Osteocyte (in vitro differentiated cells): ENCODE measurements at regions not wholly inside any gene's neighbourhood (a gene's known extent, or its start where the extent isn't known, plus 50 kb on each side); places are given as distances from the start of the nearest gene placed in this dataset.

Experiments
- DNase-seq: peaks from one replicate; pipeline ENCODE4 v3.0.0; 2021; ENCODE audit warnings: mixed read lengths; ENCODE audit not compliant: unreplicated experiment; ENCODE audit errors: extremely low spot score
- H3K27ac Mint-ChIP-seq: one replicate; pipeline ENCODE4 v1.8.0; 2021; ENCODE audit warnings: mild to moderate bottlenecking, mixed read lengths; ENCODE audit not compliant: unreplicated experiment
- H3K27me3 Mint-ChIP-seq: one replicate; pipeline ENCODE4 v1.8.0; 2021; ENCODE audit warnings: mixed read lengths; ENCODE audit not compliant: unreplicated experiment
- H3K36me3 Mint-ChIP-seq: one replicate; pipeline ENCODE4 v1.8.0; 2021; ENCODE audit warnings: mixed read lengths; ENCODE audit not compliant: unreplicated experiment
- H3K4me1 Mint-ChIP-seq: one replicate; pipeline ENCODE4 v1.8.0; 2021; ENCODE audit warnings: mixed read lengths; ENCODE audit not compliant: unreplicated experiment
- H3K4me3 Mint-ChIP-seq: one replicate; pipeline ENCODE4 v1.8.0; 2021; ENCODE audit warnings: mild to moderate bottlenecking, moderate library complexity, mixed read lengths; ENCODE audit not compliant: unreplicated experiment
- H3K9me3 Mint-ChIP-seq: one replicate; pipeline ENCODE4 v1.8.0; 2021; ENCODE audit warnings: mixed read lengths; ENCODE audit not compliant: unreplicated experiment
- TF ChIP-seq, protein P1 (sequence below): fragments of 200-600 bp; sonication (generic); IDR thresholded peaks from 2 replicates; pipeline ENCODE4 v1.5.0; 2021; ENCODE audit warnings: antibody characterized with exemption, mild to moderate bottlenecking, moderate library complexity

DNA sequence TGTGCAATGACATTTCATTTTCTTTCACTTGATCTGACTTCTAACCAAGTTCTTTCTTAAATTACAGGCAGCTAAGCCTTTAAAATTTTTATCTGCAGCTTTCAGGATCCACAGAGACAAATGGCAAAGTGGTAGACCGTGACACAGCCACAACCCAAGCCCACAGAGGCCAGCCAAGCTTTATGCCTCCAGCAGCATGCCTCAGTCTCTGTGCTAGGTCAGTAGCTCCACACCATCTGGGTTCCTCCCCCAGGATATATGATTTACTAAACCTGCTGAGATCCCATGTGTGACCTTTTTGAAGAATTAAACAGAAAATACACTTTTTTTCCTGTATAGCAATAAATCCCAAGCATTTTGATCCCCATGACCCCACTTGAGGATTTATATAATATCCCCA is 290.4 kb upstream of the CAND1 start:
- no peak overlapping the region for H3K4me3 Mint-ChIP-seq
- no peaks in the 10 kb centered on the region for H3K4me1 Mint-ChIP-seq
- no peak for DNase-seq
- TF ChIP-seq, protein P1, sequence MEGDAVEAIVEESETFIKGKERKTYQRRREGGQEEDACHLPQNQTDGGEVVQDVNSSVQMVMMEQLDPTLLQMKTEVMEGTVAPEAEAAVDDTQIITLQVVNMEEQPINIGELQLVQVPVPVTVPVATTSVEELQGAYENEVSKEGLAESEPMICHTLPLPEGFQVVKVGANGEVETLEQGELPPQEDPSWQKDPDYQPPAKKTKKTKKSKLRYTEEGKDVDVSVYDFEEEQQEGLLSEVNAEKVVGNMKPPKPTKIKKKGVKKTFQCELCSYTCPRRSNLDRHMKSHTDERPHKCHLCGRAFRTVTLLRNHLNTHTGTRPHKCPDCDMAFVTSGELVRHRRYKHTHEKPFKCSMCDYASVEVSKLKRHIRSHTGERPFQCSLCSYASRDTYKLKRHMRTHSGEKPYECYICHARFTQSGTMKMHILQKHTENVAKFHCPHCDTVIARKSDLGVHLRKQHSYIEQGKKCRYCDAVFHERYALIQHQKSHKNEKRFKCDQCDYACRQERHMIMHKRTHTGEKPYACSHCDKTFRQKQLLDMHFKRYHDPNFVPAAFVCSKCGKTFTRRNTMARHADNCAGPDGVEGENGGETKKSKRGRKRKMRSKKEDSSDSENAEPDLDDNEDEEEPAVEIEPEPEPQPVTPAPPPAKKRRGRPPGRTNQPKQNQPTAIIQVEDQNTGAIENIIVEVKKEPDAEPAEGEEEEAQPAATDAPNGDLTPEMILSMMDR = no peak
- H3K9me3 Mint-ChIP-seq = no peaks in the 10 kb centered on the region
- H3K27ac Mint-ChIP-seq = no peak overlapping the region
- no peaks in the 10 kb centered on the region for H3K27me3 Mint-ChIP-seq
- no peaks in the 10 kb centered on the region for H3K36me3 Mint-ChIP-seq

DNA sequence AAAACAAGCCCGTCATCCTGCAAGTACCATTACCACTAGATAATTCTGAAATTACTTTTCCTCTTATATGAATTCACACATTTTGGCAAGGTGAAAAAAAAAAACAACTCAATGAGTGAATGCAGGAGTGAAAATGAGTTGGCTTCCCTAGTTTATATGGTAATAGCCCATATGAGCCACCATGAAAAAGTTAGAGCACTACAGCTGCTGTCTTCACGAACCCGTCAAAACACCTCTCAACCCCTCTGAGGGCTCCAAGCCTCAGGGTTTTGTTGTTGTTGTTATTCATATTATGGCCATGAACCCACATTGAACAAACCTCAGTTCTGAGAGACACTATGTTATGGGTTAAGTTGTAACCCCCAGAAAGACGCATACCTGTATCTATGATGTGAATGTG is 289.9 kb upstream of the CAND1 start:
- H3K27me3 Mint-ChIP-seq = no peaks in the 10 kb centered on the region
- TF ChIP-seq, protein P1 = no peak
- no peak overlapping the region for H3K4me3 Mint-ChIP-seq
- no peaks in the 10 kb centered on the region for H3K9me3 Mint-ChIP-seq
- no peaks in the 10 kb centered on the region for H3K4me1 Mint-ChIP-seq
- no peak overlapping the region for H3K27ac Mint-ChIP-seq
- no peak for DNase-seq
- H3K36me3 Mint-ChIP-seq = no peaks in the 10 kb centered on the region

DNA sequence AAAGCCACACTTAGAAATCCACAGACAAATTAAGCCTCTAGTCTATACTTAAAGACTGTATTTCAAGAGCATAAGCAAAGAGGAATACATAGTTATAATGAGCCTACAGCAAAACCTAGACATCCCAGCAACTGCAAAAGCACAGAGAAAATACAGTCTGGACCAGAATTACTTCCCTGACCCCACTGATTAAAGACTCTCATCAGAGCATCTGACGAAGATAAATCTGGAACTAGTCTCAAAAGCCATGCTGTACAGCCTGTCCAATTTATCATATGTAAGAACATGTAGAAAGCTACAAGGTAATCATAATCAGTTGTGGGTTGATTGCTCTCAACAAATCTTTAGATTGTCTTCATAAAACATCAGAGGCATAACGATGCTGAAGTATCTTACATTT is 285.1 kb upstream of the CAND1 start:
- H3K27ac Mint-ChIP-seq = no peak overlapping the region
- no peaks in the 10 kb centered on the region for H3K9me3 Mint-ChIP-seq
- no peaks in the 10 kb centered on the region for H3K27me3 Mint-ChIP-seq
- H3K36me3 Mint-ChIP-seq = no peaks in the 10 kb centered on the region
- DNase-seq = no peak
- H3K4me1 Mint-ChIP-seq = no peaks in the 10 kb centered on the region
- TF ChIP-seq, protein P1 = no peak
- H3K4me3 Mint-ChIP-seq = no peak overlapping the region

DNA sequence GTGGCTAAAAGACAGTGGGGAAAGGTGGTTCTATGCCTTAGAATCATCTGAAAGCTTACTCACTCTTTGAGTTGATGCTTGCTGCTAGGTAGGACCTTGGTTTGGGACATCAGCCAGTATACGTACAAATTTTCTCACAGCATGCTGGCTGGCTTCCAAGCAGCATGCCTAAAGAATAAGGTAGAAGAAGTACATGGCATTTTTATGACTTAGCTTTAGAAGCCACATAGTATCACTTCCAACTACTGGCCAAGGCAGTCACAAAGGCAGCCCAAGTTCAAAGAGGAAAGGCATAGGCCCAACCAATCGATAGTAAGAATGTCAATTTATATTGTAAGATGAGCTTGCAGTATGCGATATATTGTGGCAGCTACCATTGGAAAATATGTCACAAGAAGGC is 284.2 kb upstream of the CAND1 start:
- Mint-ChIP-seq H3K27ac (no peak overlapping the region), H3K9me3 (no peaks in the 10 kb centered on the region), H3K4me1 (no peaks in the 10 kb centered on the region), H3K4me3 (no peak overlapping the region), H3K36me3 (no peaks in the 10 kb centered on the region), H3K27me3 (no peaks in the 10 kb centered on the region)
- TF ChIP-seq, protein P1 = no peak
- no peak for DNase-seq

DNA sequence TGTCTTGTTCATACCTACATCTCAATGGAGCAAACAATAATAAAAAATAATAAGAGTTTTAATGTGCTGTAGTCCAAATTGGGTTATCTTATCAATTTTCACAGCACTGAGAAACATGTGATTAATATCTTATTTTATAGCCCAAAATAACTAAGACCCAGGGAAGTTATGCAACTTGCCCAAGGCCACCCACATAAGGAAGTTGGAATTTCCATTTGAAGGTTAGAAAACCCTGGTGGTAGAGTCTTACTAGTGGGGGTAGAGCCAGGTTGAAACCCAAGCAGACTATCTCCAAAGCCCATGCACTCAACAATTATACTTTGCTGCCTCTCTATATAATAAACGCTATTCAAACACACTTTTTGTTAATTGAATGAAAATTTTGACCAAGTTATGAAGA is 270.0 kb upstream of the CAND1 start:
- Mint-ChIP-seq H3K27me3 (no peaks in the 10 kb centered on the region), H3K36me3 (no peaks in the 10 kb centered on the region), H3K9me3 (no peaks in the 10 kb centered on the region), H3K4me1 (no peaks in the 10 kb centered on the region), H3K4me3 (no peak overlapping the region), H3K27ac (no peak overlapping the region)
- TF ChIP-seq, protein P1 = no peak
- no peak for DNase-seq
